BE2C (cell line): ENCODE measurements at regions not wholly inside any gene's neighbourhood (a gene's known extent, or its start where the extent isn't known, plus 50 kb on each side); places are given as distances from the start of the nearest gene placed in this dataset.

ENCODE experiments used
- DNase-seq: peaks from one replicate; pipeline ENCODE4 v3.0.0-alpha.2; 2020
- H3K27me3 ChIP-seq: fragments of 250-450 bp; sonication (Bioruptor Pico); 2 replicates; pipeline ENCODE4 v1.5.1; 2020; ENCODE audit warnings: mild to moderate bottlenecking
- H3K36me3 ChIP-seq: fragments of 250-450 bp; sonication (Bioruptor Pico); 2 replicates; pipeline ENCODE4 v1.5.1; 2020; ENCODE audit warnings: mild to moderate bottlenecking
- H3K4me1 ChIP-seq: fragments of 250-450 bp; sonication (Bioruptor Pico); 2 replicates; pipeline ENCODE4 v1.5.1; 2020
- H3K4me3 ChIP-seq: 2 replicates; pipeline ENCODE4 v1.5.1; 2011; ENCODE audit warnings: low read depth, low read length
- H3K9me3 ChIP-seq: fragments of 250-450 bp; sonication (Bioruptor Pico); 2 replicates; pipeline ENCODE4 v1.5.1; 2020
- TF ChIP-seq, protein P1 (sequence below): IDR thresholded peaks from 2 replicates; pipeline ENCODE4 v1.5.1; 2012; ENCODE audit warnings: mild to moderate bottlenecking, low read depth, low read length

DNA sequence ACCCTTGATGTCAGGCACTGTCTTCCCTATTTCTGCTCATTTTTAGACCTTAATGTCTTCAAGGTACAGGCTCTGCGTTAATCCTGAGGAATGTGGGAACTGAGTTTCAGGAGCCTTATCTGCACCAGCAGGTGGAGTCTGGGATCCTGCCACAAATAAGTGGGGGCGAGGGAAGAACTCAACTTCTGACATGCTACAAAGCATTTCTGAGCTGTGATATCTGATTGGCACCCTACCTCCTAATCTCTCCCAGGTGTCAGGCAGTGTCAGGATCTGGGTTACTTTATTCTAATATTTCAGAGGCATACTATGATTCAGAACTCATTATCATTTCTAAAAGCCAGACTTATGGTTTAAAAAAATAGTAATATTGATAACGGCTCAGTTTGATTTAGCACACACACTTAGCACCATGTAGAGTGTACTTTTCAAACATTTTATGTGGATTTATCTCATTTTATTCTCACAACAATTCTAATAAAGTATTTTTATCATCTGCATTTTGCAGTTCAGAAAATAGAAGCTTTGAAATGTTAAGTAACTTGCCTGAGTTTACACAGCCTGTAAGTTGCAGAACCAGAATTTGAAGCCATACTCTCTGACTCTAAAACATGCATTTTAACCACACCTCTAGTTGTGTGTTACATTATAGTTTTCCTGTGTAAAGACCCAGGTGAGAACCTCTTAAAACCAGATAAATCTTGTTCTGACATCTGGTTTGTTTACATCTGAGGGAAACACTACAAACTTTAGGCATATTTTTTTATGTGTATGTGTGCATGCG lies 358.6 kb downstream of the TDRD3 start:
- H3K4me3 ChIP-seq: no peak overlapping the region
- H3K27me3 ChIP-seq: peaks cover 8% of the 10 kb centered on the region
- no peak for DNase-seq
- H3K9me3 ChIP-seq: no peaks in the 10 kb centered on the region
- no peaks in the 10 kb centered on the region for H3K4me1 ChIP-seq
- no peaks in the 10 kb centered on the region for H3K36me3 ChIP-seq
- TF ChIP-seq, protein P1, sequence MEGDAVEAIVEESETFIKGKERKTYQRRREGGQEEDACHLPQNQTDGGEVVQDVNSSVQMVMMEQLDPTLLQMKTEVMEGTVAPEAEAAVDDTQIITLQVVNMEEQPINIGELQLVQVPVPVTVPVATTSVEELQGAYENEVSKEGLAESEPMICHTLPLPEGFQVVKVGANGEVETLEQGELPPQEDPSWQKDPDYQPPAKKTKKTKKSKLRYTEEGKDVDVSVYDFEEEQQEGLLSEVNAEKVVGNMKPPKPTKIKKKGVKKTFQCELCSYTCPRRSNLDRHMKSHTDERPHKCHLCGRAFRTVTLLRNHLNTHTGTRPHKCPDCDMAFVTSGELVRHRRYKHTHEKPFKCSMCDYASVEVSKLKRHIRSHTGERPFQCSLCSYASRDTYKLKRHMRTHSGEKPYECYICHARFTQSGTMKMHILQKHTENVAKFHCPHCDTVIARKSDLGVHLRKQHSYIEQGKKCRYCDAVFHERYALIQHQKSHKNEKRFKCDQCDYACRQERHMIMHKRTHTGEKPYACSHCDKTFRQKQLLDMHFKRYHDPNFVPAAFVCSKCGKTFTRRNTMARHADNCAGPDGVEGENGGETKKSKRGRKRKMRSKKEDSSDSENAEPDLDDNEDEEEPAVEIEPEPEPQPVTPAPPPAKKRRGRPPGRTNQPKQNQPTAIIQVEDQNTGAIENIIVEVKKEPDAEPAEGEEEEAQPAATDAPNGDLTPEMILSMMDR: peak; percentile 20; the same call in 1 of the 2 replicates

DNA sequence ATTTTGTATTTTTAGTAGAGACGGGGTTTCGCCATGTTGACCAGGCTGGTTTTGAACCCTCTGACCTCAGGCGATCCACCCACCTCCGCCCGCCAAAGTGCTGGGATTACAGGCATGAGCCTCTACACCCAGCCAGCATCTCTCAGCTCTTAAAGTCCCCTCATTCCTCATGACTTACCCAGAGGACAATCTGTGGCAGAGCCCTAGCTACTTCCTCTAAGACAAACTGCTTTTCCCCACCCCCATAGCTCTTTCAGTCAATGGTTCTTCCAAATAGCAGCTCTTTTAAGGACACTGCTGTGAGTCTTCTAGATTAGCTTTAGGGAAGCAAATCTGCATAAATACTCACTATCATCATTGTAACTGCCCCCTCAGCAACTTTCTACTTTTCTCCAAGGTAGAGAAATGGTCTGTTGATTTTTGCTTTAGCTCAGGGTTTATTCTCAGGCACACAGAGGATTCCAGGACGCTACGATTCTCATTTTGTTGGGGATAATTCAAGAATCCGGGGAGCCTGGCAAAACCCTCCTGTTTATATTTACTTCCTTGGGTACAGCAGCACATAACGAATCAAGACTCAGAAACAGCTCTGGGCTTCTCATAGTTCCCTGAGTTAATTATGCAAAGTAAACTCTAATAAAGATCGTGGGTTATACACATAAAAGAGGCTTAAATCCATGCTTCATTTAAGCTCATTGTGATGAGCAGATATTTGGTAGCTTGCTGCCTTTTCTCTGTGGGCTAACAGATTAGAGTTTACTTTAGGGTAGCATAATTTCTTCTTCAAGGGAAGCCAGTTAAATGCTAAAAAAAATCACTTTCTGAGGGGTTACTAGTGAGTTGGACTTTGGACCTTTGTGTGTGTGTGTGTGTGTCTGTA lies 357.4 kb downstream of the TDRD3 start:
- Histone ChIP-seq H3K27me3 (peaks cover 13% of the 10 kb centered on the region), H3K36me3 (no peaks in the 10 kb centered on the region), H3K4me3 (no peak overlapping the region), H3K9me3 (no peaks in the 10 kb centered on the region), H3K4me1 (no peaks in the 10 kb centered on the region)
- TF ChIP-seq, protein P1: no peak
- DNase-seq: no peak

DNA sequence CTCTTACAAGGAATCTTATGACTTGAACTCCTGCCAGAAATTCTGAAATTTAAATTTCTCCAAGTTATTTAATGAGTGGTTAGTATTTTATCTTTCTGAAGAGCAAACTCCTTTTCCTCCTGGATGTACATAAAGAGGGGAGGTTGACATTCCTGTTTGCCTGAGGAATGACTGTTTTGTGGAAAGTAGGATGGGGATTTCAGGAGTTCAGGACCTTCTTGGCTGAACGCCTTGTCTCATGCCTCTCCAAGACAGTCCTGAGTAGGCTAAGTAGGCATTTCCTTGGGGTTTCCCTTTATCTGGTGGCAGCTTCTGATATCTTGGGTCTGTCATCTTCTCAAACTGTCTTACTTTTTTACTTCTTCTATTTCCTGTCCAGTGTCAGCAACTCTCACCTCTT lies 356.6 kb downstream of the TDRD3 start:
- DNase-seq: no peak
- H3K4me3 ChIP-seq: no peak overlapping the region
- no peaks in the 10 kb centered on the region for H3K4me1 ChIP-seq
- H3K9me3 ChIP-seq: no peaks in the 10 kb centered on the region
- peaks cover 13% of the 10 kb centered on the region for H3K27me3 ChIP-seq
- TF ChIP-seq, protein P1: no peak
- H3K36me3 ChIP-seq: no peaks in the 10 kb centered on the region

DNA sequence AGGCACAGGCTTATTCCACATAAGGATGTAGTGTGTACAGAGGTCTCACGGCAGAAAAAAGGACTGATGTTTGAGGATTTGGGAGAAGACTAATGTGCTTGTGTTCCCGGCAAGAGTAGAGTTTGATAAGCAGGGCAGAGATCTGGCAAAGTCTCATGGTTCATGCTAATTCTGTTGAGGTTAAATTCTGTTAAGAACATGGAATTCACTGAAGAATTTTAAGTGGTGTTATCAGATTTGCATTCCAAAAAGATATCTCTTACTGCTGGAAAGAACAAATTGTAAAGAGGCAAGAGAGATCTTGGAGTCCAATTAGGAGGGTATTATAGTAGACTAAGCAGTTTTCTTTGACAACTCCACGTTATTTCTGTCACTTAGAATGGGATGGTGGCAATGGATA lies 348.3 kb downstream of the TDRD3 start:
- DNase-seq: no peak
- TF ChIP-seq, protein P1: no peak

DNA sequence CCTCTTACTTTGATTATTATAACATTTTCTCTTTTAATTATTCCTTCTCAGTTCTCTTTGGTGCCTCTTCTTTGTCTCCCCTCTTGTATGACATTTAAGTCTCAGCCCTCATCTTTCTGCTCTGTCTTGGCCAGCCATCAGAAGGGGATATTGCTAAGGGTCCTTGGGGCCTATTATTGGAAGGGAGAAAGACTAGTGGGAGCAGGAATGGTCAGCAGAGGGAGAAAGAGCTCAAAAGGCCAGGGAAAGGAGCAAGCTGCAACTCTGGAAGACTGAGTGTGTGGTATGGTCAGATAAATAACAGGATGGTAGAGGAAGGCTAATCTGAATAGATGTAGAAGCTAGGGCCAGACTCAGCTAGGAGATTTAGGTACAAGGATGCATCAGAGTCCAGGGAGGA lies 336.9 kb downstream of the TDRD3 start:
- Histone ChIP-seq H3K36me3 (no peaks in the 10 kb centered on the region), H3K4me1 (no peaks in the 10 kb centered on the region), H3K27me3 (no peaks in the 10 kb centered on the region), H3K9me3 (no peaks in the 10 kb centered on the region), H3K4me3 (no peak overlapping the region)
- DNase-seq: no peak
- TF ChIP-seq, protein P1: no peak

More for the DNA sequence above, 348.3 kb downstream of the TDRD3 start:
- no peak overlapping the region for H3K4me3 ChIP-seq
- no peaks in the 10 kb centered on the region for H3K4me1 ChIP-seq
- H3K36me3 ChIP-seq: no peaks in the 10 kb centered on the region
- H3K9me3 ChIP-seq: no peaks in the 10 kb centered on the region
- H3K27me3 ChIP-seq: peaks cover 20% of the 10 kb centered on the region

DNA sequence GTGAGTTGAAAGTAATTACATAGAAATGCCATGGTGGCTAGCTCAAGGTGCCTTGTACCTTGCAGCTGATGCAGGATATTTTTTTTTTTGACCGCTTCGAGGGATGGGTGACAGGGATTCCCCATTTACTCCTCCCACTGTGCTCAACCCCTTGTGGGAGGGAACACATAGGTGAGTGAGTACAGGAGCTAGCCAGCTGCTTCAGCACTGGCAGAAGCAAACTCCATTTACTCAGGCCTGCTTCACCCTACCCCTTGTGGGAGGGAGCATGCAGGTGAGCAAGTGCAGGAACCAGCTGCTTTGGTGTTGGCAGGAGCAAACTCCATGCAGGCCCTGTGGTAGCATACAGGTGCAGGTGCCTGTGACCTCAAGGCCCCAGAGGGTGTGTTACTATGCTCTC lies 330.1 kb downstream of the TDRD3 start:
- no peaks in the 10 kb centered on the region for H3K36me3 ChIP-seq
- no peak overlapping the region for H3K4me3 ChIP-seq
- TF ChIP-seq, protein P1: no peak
- no peaks in the 10 kb centered on the region; the same call in 1 of the 2 replicates for H3K9me3 ChIP-seq
- no peaks in the 10 kb centered on the region for H3K27me3 ChIP-seq
- no peaks in the 10 kb centered on the region for H3K4me1 ChIP-seq
- no peak for DNase-seq
